ENCODE measurements at regions not wholly inside any gene's neighbourhood (a gene's known extent, or its start where the extent isn't known, plus 50 kb on each side); places are given as distances from the start of the nearest gene placed in this dataset.

DNA sequence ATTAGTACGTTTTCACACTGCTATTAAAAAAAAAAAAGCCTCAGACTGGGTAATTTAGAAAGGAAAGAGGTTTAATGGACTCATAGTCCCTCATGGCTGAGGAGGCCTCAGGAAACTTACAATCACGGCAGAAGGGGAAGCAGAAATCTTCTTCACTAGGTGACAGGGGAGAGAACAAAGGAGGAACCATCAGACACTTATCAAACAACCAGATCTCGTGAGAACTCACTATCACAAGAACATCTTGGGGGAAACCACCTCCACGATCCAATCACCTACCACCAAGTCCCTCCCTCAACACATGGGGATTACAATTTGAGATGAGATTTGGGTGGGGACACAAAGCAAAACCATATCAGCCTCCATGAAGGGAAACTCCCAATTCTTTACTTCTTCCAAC is 85.2 kb upstream of the MAFB start:
- TF ChIP-seq, protein P1, sequence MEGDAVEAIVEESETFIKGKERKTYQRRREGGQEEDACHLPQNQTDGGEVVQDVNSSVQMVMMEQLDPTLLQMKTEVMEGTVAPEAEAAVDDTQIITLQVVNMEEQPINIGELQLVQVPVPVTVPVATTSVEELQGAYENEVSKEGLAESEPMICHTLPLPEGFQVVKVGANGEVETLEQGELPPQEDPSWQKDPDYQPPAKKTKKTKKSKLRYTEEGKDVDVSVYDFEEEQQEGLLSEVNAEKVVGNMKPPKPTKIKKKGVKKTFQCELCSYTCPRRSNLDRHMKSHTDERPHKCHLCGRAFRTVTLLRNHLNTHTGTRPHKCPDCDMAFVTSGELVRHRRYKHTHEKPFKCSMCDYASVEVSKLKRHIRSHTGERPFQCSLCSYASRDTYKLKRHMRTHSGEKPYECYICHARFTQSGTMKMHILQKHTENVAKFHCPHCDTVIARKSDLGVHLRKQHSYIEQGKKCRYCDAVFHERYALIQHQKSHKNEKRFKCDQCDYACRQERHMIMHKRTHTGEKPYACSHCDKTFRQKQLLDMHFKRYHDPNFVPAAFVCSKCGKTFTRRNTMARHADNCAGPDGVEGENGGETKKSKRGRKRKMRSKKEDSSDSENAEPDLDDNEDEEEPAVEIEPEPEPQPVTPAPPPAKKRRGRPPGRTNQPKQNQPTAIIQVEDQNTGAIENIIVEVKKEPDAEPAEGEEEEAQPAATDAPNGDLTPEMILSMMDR (IDR thresholded peaks at IDR 0.05; ENCODE audit: insufficient read depth, low read depth, low read length): no peak
- TF ChIP-seq EZH2 (IDR thresholded peaks at IDR 0.05; ENCODE audit: insufficient read depth, low read length): no peak
